ENCODE measurements at regions not wholly inside any gene's neighbourhood (a gene's known extent, or its start where the extent isn't known, plus 50 kb on each side); places are given as distances from the start of the nearest gene placed in this dataset.

- TF ChIP-seq GATA2 (IDR thresholded peaks at IDR 0.05; ENCODE audit: low read depth, low read length), result no peak
- no peak for TF ChIP-seq GATA3 (IDR thresholded peaks at IDR 0.05; ENCODE audit: low read depth, low read length)
Measured at GRCh38 chr14:22185191-22185590, 403.8 kb downstream of the DAD1 start.
